Sigmoid colon (tissue), 3 donors: ENCODE measurements at regions not wholly inside any gene's neighbourhood (a gene's known extent, or its start where the extent isn't known, plus 50 kb on each side); places are given as distances from the start of the nearest gene placed in this dataset.

Experiments
- POLR2A ChIP-seq, 2 donors: fragments of 450-650 bp; IDR thresholded peaks; one replicate each; pipeline ENCODE4 v1.6.1; 2016; ENCODE audit warnings: antibody characterized with exemption in 2 of 2, mild to moderate bottlenecking in 2 of 2, moderate library complexity in 2 of 2
- TF ChIP-seq, protein P1 (sequence below), 4 experiments: fragments of 450-650 bp in 3 of 4; fragments of 200-600 bp in 1 of 4; IDR thresholded peaks; one replicate each; pipeline ENCODE4 v1.5.1; 2016 to 2019; ENCODE audit warnings: antibody characterized with exemption in 4 of 4, mild to moderate bottlenecking in 3 of 4, moderate library complexity in 2 of 4

DNA sequence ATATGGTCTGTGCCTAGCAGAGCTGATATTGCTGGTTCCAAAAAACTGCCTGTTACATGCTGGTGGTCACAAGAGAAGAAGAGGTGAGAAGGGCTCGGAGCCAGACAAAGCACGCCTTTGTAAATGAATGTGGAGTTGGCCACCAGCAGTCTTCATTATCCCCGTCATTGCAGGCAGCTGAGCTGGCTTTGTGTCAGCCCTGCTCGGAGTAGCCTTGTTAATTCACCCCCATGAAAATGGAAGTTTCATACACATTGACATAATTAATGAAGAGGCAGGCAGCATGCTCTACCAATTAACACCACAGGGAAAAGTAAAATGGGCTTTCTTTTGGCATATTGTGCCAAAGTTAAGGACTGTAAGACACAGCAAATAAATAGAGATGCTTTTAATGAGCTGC is 113.7 kb upstream of the RBFOX1 start:
- TF ChIP-seq, protein P1, sequence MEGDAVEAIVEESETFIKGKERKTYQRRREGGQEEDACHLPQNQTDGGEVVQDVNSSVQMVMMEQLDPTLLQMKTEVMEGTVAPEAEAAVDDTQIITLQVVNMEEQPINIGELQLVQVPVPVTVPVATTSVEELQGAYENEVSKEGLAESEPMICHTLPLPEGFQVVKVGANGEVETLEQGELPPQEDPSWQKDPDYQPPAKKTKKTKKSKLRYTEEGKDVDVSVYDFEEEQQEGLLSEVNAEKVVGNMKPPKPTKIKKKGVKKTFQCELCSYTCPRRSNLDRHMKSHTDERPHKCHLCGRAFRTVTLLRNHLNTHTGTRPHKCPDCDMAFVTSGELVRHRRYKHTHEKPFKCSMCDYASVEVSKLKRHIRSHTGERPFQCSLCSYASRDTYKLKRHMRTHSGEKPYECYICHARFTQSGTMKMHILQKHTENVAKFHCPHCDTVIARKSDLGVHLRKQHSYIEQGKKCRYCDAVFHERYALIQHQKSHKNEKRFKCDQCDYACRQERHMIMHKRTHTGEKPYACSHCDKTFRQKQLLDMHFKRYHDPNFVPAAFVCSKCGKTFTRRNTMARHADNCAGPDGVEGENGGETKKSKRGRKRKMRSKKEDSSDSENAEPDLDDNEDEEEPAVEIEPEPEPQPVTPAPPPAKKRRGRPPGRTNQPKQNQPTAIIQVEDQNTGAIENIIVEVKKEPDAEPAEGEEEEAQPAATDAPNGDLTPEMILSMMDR (IDR thresholded peaks at IDR 0.05), result no peak
- TF ChIP-seq POLR2A (IDR thresholded peaks at IDR 0.05), result no peak
